ENCODE measurements at regions not wholly inside any gene's neighbourhood (a gene's known extent, or its start where the extent isn't known, plus 50 kb on each side); places are given as distances from the start of the nearest gene placed in this dataset.

DNA sequence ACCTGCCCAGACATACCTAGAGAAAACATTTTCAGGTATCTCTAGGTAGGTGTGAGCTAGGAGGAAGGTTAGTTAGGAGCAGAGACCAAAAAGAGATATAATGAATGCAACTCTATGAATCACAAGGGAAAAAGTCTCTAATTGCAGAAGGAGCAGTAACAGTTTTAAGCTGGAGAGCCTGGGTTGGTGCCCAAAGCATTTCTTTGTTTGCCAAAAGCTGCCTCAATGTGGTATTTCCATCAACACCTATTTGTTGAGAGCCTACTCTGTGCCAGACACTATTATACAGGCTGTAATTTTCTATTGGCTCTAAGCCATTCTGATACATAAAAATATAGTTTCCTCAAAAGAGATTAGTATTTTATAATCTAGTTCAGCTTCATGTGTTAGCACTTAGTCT, 141.6 kb downstream of the UBE2E3 start:
- DNase-seq = no peak
- H3K9me3 ChIP-seq = no peaks in the 10 kb centered on the region
- H3K27ac ChIP-seq = no peak overlapping the region
- no peak overlapping the region for H3K4me3 ChIP-seq
- H3K36me3 ChIP-seq = no peaks in the 10 kb centered on the region
- TF ChIP-seq EP300 (IDR thresholded peaks at IDR 0.05) (no peak), POLR2AphosphoS5 (IDR thresholded peaks at IDR 0.05) (no peak), POLR2A (IDR thresholded peaks at IDR 0.05) (no peak)
- TF ChIP-seq, protein P1, sequence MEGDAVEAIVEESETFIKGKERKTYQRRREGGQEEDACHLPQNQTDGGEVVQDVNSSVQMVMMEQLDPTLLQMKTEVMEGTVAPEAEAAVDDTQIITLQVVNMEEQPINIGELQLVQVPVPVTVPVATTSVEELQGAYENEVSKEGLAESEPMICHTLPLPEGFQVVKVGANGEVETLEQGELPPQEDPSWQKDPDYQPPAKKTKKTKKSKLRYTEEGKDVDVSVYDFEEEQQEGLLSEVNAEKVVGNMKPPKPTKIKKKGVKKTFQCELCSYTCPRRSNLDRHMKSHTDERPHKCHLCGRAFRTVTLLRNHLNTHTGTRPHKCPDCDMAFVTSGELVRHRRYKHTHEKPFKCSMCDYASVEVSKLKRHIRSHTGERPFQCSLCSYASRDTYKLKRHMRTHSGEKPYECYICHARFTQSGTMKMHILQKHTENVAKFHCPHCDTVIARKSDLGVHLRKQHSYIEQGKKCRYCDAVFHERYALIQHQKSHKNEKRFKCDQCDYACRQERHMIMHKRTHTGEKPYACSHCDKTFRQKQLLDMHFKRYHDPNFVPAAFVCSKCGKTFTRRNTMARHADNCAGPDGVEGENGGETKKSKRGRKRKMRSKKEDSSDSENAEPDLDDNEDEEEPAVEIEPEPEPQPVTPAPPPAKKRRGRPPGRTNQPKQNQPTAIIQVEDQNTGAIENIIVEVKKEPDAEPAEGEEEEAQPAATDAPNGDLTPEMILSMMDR (IDR thresholded peaks at IDR 0.05) = no peak
- H3K27me3 ChIP-seq = no peaks in the 10 kb centered on the region
- intact Hi-C loops (cut with DNase I; ENCODE audit: low total_unique reads) = no loop called here
- H3K4me1 ChIP-seq = no peaks in the 10 kb centered on the region

DNA sequence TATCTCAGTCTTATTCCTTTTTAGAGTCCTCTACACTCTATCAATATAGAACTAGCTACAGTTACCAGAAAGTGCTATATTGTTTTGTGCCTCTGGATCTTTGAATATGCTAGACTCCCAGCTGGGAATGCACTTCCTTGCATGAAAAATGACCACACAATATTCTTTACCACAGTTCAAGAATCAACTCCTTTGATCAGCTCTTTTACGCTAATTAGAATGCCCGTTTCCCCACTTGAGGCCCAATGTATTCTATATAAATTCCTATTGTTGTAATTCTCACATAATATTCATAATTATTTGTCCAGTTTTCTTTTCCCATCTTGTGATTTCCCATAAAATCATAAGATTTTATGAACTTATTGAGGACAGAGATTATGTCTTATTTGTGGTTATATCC, 142.2 kb downstream of the UBE2E3 start:
- Histone ChIP-seq H3K27me3 (no peaks in the 10 kb centered on the region), H3K36me3 (no peaks in the 10 kb centered on the region), H3K4me1 (no peaks in the 10 kb centered on the region), H3K27ac (no peak overlapping the region), H3K4me3 (no peak overlapping the region), H3K9me3 (no peaks in the 10 kb centered on the region)
- WGBS, 5 donors = 70 to 96% (median 92%) methylated on average over 2 of the region's 2 CpGs
- intact Hi-C loops (cut with DNase I; ENCODE audit: low total_unique reads) = no loop called here
- DNase-seq = no peak
- TF ChIP-seq POLR2A (IDR thresholded peaks at IDR 0.05) (no peak), POLR2AphosphoS5 (IDR thresholded peaks at IDR 0.05) (no peak), EP300 (IDR thresholded peaks at IDR 0.05) (no peak)
- TF ChIP-seq, protein P1 (IDR thresholded peaks at IDR 0.05) = no peak

DNA sequence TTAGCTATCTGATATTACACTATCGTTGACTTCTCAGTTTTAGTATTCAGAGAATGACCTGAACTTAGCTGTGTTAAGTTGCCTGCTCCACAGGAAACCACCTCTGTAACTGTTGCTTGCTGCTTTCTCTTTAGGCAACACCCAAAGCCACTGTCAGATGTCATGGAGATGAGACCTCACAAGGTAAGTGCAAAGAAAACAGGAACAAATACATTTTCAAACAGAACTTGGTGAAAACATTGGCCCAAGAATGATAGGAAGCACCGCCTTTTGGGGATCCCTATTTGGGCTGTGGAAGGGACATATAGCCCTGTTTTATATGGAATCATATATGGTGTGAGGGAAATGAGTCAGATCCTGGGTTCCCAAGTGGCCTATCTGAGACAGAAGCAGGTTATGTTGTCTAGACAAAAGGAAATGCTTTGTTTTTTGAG, 143.4 kb downstream of the UBE2E3 start:
- Histone ChIP-seq H3K9me3 (no peaks in the 10 kb centered on the region), H3K36me3 (no peaks in the 10 kb centered on the region), H3K4me1 (no peaks in the 10 kb centered on the region), H3K27me3 (no peaks in the 10 kb centered on the region), H3K4me3 (no peak overlapping the region), H3K27ac (peak overlapping the region in 3 of 5 donors; percentile 31 to 47 (median 40))
- TF ChIP-seq POLR2A (IDR thresholded peaks at IDR 0.05) (no peak), POLR2AphosphoS5 (IDR thresholded peaks at IDR 0.05) (peak in 1 of 3 donors; percentile 20)
- intact Hi-C loops (cut with DNase I; ENCODE audit: low total_unique reads) = no loop called here
- peak in 1 of 2 donors; percentile 72 for DNase-seq
- WGBS, 5 donors = 61 to 84% (median 76%) methylated on average over 2 of the region's 2 CpGs

DNA sequence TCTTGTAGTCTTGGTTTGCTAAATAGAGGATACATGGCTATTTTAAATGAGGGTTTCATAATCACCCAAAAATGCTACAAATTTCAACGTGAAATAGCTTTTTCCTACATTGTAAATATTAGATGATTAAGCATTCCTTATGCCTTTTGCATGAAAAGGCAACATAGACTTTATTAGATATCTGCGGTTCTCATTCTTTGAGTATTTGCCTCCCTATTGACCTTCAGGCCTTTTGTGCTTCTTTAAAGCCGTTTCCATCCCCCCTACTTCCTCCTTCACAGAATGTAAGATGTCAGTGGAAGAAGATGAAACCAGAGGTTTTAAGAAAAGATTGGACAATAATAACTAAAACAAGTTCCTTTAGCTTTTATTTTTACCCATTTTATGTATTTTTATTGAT, 144.1 kb downstream of the UBE2E3 start:
- 23 to 45% (median 33%) methylated on average over 3 of the region's 3 CpGs for whole genome bisulfite sequencing, 5 donors
- DNase-seq = no peak
- Histone ChIP-seq H3K36me3 (no peaks in the 10 kb centered on the region), H3K27ac (peak overlapping the region in 3 of 5 donors; percentile 31 to 47 (median 40)), H3K4me1 (no peaks in the 10 kb centered on the region), H3K4me3 (no peak overlapping the region), H3K27me3 (no peaks in the 10 kb centered on the region), H3K9me3 (no peaks in the 10 kb centered on the region)
- no peak for TF ChIP-seq EP300 (IDR thresholded peaks at IDR 0.05)
- no peak for TF ChIP-seq POLR2AphosphoS5 (IDR thresholded peaks at IDR 0.05)
- TF ChIP-seq, protein P1 (IDR thresholded peaks at IDR 0.05) = no peak
- TF ChIP-seq POLR2A (IDR thresholded peaks at IDR 0.05) = no peak
- intact Hi-C loops (cut with DNase I; ENCODE audit: low total_unique reads) = no loop called here

GRCh38 chr2:181125359-181125758, 145.0 kb downstream of the UBE2E3 start:
- Histone ChIP-seq H3K9me3 (no peaks in the 10 kb centered on the region), H3K4me1 (no peaks in the 10 kb centered on the region), H3K27me3 (no peaks in the 10 kb centered on the region), H3K36me3 (no peaks in the 10 kb centered on the region), H3K27ac (peak overlapping the region in 4 of 5 donors; percentile 6 to 47 (median 32)), H3K4me3 (no peak overlapping the region)
- TF ChIP-seq POLR2AphosphoS5 (IDR thresholded peaks at IDR 0.05) (no peak), EP300 (IDR thresholded peaks at IDR 0.05) (no peak), POLR2A (IDR thresholded peaks at IDR 0.05) (no peak)
- TF ChIP-seq, protein P1 (IDR thresholded peaks at IDR 0.05) = no peak
- intact Hi-C loops (cut with DNase I; ENCODE audit: low total_unique reads) = no loop called here
- 61 to 82% (median 72%) methylated on average over 2 of the region's 2 CpGs for WGBS, 5 donors
- DNase-seq = no peak

All from stomach (tissue), 8 donors.